DND-41 (cell line): ENCODE measurements at regions not wholly inside any gene's neighbourhood (a gene's known extent, or its start where the extent isn't known, plus 50 kb on each side); places are given as distances from the start of the nearest gene placed in this dataset.

ENCODE experiments used
- ATAC-seq: fragments of 200-7000 bp; cut with Tn5 transposase; 3 replicates; pipeline ENCODE4 v1.9.1; 2021; ENCODE audit warnings: low read depth; ENCODE audit not compliant: insufficient read depth
- DNase-seq: peaks from one replicate; pipeline ENCODE4 v3.0.0-alpha.2; 2020
- H2AFZ ChIP-seq: 2 replicates; pipeline ENCODE4 v1.6.0; 2012; ENCODE audit warnings: low read depth, low read length
- H3K27ac ChIP-seq: 2 replicates; pipeline ENCODE4 v1.5.1; 2012; ENCODE audit warnings: low read length, inconsistent platforms
- H3K27me3 ChIP-seq: fragments of 200-600 bp; sonication (generic); 2 replicates; pipeline ENCODE4 v1.6.0; 2012; ENCODE audit warnings: low read length, mild to moderate bottlenecking, inconsistent platforms; ENCODE audit not compliant: insufficient read depth, poor library complexity
- H3K36me3 ChIP-seq: 2 replicates; pipeline ENCODE4 v1.5.1; 2012; ENCODE audit warnings: low read length, inconsistent platforms; ENCODE audit not compliant: insufficient read depth
- H3K4me1 ChIP-seq: 2 replicates; pipeline ENCODE4 v1.5.1; 2012; ENCODE audit warnings: mild to moderate bottlenecking, low read length; ENCODE audit not compliant: insufficient read depth
- H3K4me2 ChIP-seq: 2 replicates; pipeline ENCODE4 v1.6.0; 2012; ENCODE audit warnings: mild to moderate bottlenecking, moderate library complexity, low read length, inconsistent platforms; ENCODE audit not compliant: insufficient read depth
- H3K4me3 ChIP-seq, 2 experiments: fragments of 200-600 bp in 1 of 2; shearing (Covaris generic) in 1 of 2; 2 replicates each; pipeline ENCODE4 v1.5.1; 2012 to 2016; ENCODE audit warnings: inconsistent platforms in 2 of 2, low read length in 2 of 2, mild to moderate bottlenecking in 2 of 2, low read depth in 1 of 2, moderate library complexity in 1 of 2
- H3K79me2 ChIP-seq: 2 replicates; pipeline ENCODE4 v1.6.0; 2012; ENCODE audit warnings: low read length, inconsistent platforms; ENCODE audit not compliant: insufficient read depth
- H3K9ac ChIP-seq: 2 replicates; pipeline ENCODE4 v1.6.0; 2012; ENCODE audit warnings: low read depth, mild to moderate bottlenecking, inconsistent platforms, low read length, moderate library complexity
- H3K9me3 ChIP-seq: 2 replicates; pipeline ENCODE4 v1.5.1; 2012; ENCODE audit warnings: low read length, moderate library complexity, mild to moderate bottlenecking, inconsistent platforms; ENCODE audit not compliant: insufficient read depth, severe bottlenecking
- H4K20me1 ChIP-seq: 2 replicates; pipeline ENCODE4 v1.6.0; 2012; ENCODE audit warnings: low read length; ENCODE audit not compliant: insufficient read depth
- CTCF ChIP-seq: IDR thresholded peaks from 2 replicates; pipeline ENCODE4 v1.5.1; 2012; ENCODE audit warnings: borderline replicate concordance, low read length, moderate library complexity, mild to moderate bottlenecking; ENCODE audit not compliant: poor library complexity, severe bottlenecking; ENCODE audit errors: extremely low read depth
- EZH2 ChIP-seq: IDR thresholded peaks from 3 replicates; pipeline ENCODE4 v1.6.1; 2012; ENCODE audit warnings: borderline replicate concordance, low read depth, mild to moderate bottlenecking, moderate library complexity, low read length, inconsistent platforms; ENCODE audit not compliant: severe bottlenecking

GRCh38 chr2:164257742-164258141 lies 363.5 kb downstream of the GRB14 start:
- Histone ChIP-seq H3K36me3 (no peaks in the 10 kb centered on the region), H2AFZ (no peak overlapping the region), H3K27ac (no peak overlapping the region), H3K27me3 (no peaks in the 10 kb centered on the region), H3K9ac (no peak overlapping the region), H3K4me1 (no peaks in the 10 kb centered on the region), H3K4me2 (no peak overlapping the region), H3K4me3 (no peak overlapping the region), H3K79me2 (no peaks in the 10 kb centered on the region), H3K9me3 (no peaks in the 10 kb centered on the region), H4K20me1 (no peaks in the 10 kb centered on the region)
- DNase-seq, result no peak
- TF ChIP-seq EZH2 (no peak), CTCF (no peak)
- no peak for ATAC-seq

GRCh38 chr2:164252568-164253287 lies 368.6 kb downstream of the GRB14 start:
- no peaks in the 10 kb centered on the region for H4K20me1 ChIP-seq
- no peak overlapping the region for H3K4me2 ChIP-seq
- no peaks in the 10 kb centered on the region for H3K79me2 ChIP-seq
- no peaks in the 10 kb centered on the region for H3K27me3 ChIP-seq
- TF ChIP-seq CTCF (no peak), EZH2 (no peak)
- H3K9ac ChIP-seq, result no peak overlapping the region
- no peak overlapping the region for H2AFZ ChIP-seq
- H3K27ac ChIP-seq, result no peak overlapping the region
- no peaks in the 10 kb centered on the region for H3K4me1 ChIP-seq
- H3K36me3 ChIP-seq, result no peaks in the 10 kb centered on the region
- H3K4me3 ChIP-seq, result no peak overlapping the region
- ATAC-seq (no peak), DNase-seq (no peak)
- no peaks in the 10 kb centered on the region for H3K9me3 ChIP-seq

GRCh38 chr2:164243315-164243714 lies 378.0 kb downstream of the GRB14 start:
- no peaks in the 10 kb centered on the region for H4K20me1 ChIP-seq
- no peak overlapping the region for H3K9ac ChIP-seq
- no peaks in the 10 kb centered on the region for H3K4me1 ChIP-seq
- no peaks in the 10 kb centered on the region for H3K9me3 ChIP-seq
- TF ChIP-seq EZH2 (no peak), CTCF (no peak)
- no peak overlapping the region for H3K27ac ChIP-seq
- ATAC-seq, result no peak
- H3K36me3 ChIP-seq, result no peaks in the 10 kb centered on the region
- H3K4me3 ChIP-seq, result no peak overlapping the region
- no peaks in the 10 kb centered on the region for H3K27me3 ChIP-seq
- H3K4me2 ChIP-seq, result no peak overlapping the region
- no peak overlapping the region for H2AFZ ChIP-seq
- no peaks in the 10 kb centered on the region for H3K79me2 ChIP-seq
- no peak for DNase-seq

GRCh38 chr2:164242409-164242808 lies 378.9 kb downstream of the GRB14 start:
- no peaks in the 10 kb centered on the region for H3K4me1 ChIP-seq
- H3K79me2 ChIP-seq, result no peaks in the 10 kb centered on the region
- no peak overlapping the region for H3K9ac ChIP-seq
- no peaks in the 10 kb centered on the region for H3K27me3 ChIP-seq
- no peaks in the 10 kb centered on the region for H4K20me1 ChIP-seq
- no peak overlapping the region for H3K4me3 ChIP-seq
- H3K36me3 ChIP-seq, result no peaks in the 10 kb centered on the region
- ATAC-seq (no peak), DNase-seq (no peak)
- TF ChIP-seq CTCF, result no peak
- TF ChIP-seq EZH2, result no peak
- H2AFZ ChIP-seq, result no peak overlapping the region
- H3K4me2 ChIP-seq, result no peak overlapping the region
- H3K9me3 ChIP-seq, result no peaks in the 10 kb centered on the region
- no peak overlapping the region for H3K27ac ChIP-seq
